ENCODE measurements at regions not wholly inside any gene's neighbourhood (a gene's known extent, or its start where the extent isn't known, plus 50 kb on each side); places are given as distances from the start of the nearest gene placed in this dataset.

DNA sequence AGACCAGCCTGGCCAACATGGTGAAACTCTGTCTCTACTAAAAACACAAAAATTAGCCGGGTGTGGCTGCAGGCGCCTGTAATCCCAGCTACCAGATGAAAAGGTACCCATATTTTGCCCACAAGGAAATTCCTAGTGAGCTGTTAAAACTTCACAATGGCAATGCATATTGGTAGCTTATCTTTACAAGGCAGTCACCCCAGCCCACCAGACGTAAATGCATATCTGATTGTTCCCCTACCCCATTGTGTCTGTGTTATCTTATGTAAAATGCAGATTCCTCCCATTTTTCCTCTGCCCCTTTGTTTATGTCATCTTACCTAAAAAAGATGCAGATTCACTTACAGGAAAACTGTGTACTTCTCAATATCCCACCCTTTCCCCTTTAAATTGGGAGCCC lies 103.1 kb upstream of the SLC2A1 start:
- TF ChIP-seq POLR2A (IDR thresholded peaks at IDR 0.05; ENCODE audit: low read depth, low read length) (no peak), CHD1 (IDR thresholded peaks at IDR 0.05; ENCODE audit: low read depth, low read length) (no peak)
- TF ChIP-seq, protein P1, sequence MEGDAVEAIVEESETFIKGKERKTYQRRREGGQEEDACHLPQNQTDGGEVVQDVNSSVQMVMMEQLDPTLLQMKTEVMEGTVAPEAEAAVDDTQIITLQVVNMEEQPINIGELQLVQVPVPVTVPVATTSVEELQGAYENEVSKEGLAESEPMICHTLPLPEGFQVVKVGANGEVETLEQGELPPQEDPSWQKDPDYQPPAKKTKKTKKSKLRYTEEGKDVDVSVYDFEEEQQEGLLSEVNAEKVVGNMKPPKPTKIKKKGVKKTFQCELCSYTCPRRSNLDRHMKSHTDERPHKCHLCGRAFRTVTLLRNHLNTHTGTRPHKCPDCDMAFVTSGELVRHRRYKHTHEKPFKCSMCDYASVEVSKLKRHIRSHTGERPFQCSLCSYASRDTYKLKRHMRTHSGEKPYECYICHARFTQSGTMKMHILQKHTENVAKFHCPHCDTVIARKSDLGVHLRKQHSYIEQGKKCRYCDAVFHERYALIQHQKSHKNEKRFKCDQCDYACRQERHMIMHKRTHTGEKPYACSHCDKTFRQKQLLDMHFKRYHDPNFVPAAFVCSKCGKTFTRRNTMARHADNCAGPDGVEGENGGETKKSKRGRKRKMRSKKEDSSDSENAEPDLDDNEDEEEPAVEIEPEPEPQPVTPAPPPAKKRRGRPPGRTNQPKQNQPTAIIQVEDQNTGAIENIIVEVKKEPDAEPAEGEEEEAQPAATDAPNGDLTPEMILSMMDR (conservative IDR thresholded peaks at IDR 0.05; ENCODE audit: low read depth, low read length): no peak
